ENCODE measurements at regions not wholly inside any gene's neighbourhood (a gene's known extent, or its start where the extent isn't known, plus 50 kb on each side); places are given as distances from the start of the nearest gene placed in this dataset.

- DNase-seq (ENCODE audit: extremely low read depth, low read depth): no peak
- H3K4me3 ChIP-seq (replicated peaks; ENCODE audit: low read depth, low read length): no peak overlapping the region
- no peak for TF ChIP-seq CTCF (IDR thresholded peaks at IDR 0.05; ENCODE audit: low read depth, low read length, missing control alignments)
These were observed 578.2 kb downstream of the TOX3 start for GRCh38 chr16:51968749-51969148.

- DNase-seq (ENCODE audit: extremely low read depth, low read depth): no peak
- TF ChIP-seq CTCF (IDR thresholded peaks at IDR 0.05; ENCODE audit: low read depth, low read length, missing control alignments): no peak
- H3K4me3 ChIP-seq (replicated peaks; ENCODE audit: low read depth, low read length): no peak overlapping the region
These were observed 579.3 kb downstream of the TOX3 start for GRCh38 chr16:51967646-51968045.

- no peak overlapping the region for H3K4me3 ChIP-seq (replicated peaks; ENCODE audit: low read depth, low read length)
- no peak for DNase-seq (ENCODE audit: extremely low read depth, low read depth)
- no peak for TF ChIP-seq CTCF (IDR thresholded peaks at IDR 0.05; ENCODE audit: low read depth, low read length, missing control alignments)
These were observed 586.0 kb downstream of the TOX3 start for GRCh38 chr16:51960931-51961330.

GRCh38 chr16:51953286-51953985 lies 593.5 kb downstream of the TOX3 start:
- TF ChIP-seq CTCF (IDR thresholded peaks at IDR 0.05; ENCODE audit: low read depth, low read length, missing control alignments): no peak
- H3K4me3 ChIP-seq (replicated peaks; ENCODE audit: low read depth, low read length): no peak overlapping the region
- DNase-seq (ENCODE audit: extremely low read depth, low read depth): no peak

GRCh38 chr16:51952500-51952899 lies 594.4 kb downstream of the TOX3 start:
- TF ChIP-seq CTCF (IDR thresholded peaks at IDR 0.05; ENCODE audit: low read depth, low read length, missing control alignments): no peak
- no peak for DNase-seq (ENCODE audit: extremely low read depth, low read depth)
- no peak overlapping the region for H3K4me3 ChIP-seq (replicated peaks; ENCODE audit: low read depth, low read length)

- TF ChIP-seq CTCF (IDR thresholded peaks at IDR 0.05; ENCODE audit: low read depth, low read length, missing control alignments): no peak
- no peak overlapping the region for H3K4me3 ChIP-seq (replicated peaks; ENCODE audit: low read depth, low read length)
- DNase-seq (ENCODE audit: extremely low read depth, low read depth): no peak
These were observed 595.2 kb downstream of the TOX3 start for GRCh38 chr16:51951668-51952298.

Data from HFF-Myc (cell line).